ENCODE measurements at regions not wholly inside any gene's neighbourhood (a gene's known extent, or its start where the extent isn't known, plus 50 kb on each side); places are given as distances from the start of the nearest gene placed in this dataset.

GRCh38 chr21:34266351-34266750, 97.5 kb upstream of the KCNE2 start:
- TF ChIP-seq, protein P1, sequence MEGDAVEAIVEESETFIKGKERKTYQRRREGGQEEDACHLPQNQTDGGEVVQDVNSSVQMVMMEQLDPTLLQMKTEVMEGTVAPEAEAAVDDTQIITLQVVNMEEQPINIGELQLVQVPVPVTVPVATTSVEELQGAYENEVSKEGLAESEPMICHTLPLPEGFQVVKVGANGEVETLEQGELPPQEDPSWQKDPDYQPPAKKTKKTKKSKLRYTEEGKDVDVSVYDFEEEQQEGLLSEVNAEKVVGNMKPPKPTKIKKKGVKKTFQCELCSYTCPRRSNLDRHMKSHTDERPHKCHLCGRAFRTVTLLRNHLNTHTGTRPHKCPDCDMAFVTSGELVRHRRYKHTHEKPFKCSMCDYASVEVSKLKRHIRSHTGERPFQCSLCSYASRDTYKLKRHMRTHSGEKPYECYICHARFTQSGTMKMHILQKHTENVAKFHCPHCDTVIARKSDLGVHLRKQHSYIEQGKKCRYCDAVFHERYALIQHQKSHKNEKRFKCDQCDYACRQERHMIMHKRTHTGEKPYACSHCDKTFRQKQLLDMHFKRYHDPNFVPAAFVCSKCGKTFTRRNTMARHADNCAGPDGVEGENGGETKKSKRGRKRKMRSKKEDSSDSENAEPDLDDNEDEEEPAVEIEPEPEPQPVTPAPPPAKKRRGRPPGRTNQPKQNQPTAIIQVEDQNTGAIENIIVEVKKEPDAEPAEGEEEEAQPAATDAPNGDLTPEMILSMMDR (IDR thresholded peaks at IDR 0.05) = no peak
- no peak for TF ChIP-seq POLR2A (IDR thresholded peaks at IDR 0.05)

All from uterus (tissue), 2 donors.